Heart left ventricle (tissue), 13 donors: ENCODE measurements at regions not wholly inside any gene's neighbourhood (a gene's known extent, or its start where the extent isn't known, plus 50 kb on each side); places are given as distances from the start of the nearest gene placed in this dataset.
"Not testable (repeated sequence)": the region's sequence is repeated elsewhere in the genome, so short reads cannot be mapped to it uniquely, and the experiment has no call there.

Source experiments
- POLR2A ChIP-seq, 2 donors: fragments of 450-650 bp; IDR thresholded peaks; one replicate each; pipeline ENCODE4 v1.6.1; 2017; ENCODE audit warnings: antibody characterized with exemption in 2 of 2, mild to moderate bottlenecking in 2 of 2, moderate library complexity in 2 of 2
- TF ChIP-seq, protein P1 (sequence below), 12 donors: fragments of 200-600 bp; sonication (generic) in 4 of 12; IDR thresholded peaks; one replicate each; pipeline versions ENCODE4 v1.5.0 to v1.8.0; 2018 to 2022; ENCODE audit warnings: antibody characterized with exemption in 12 of 12, mild to moderate bottlenecking in 5 of 12
- donor health status: ischemic (EF 13 %, LVEDD 7.1; RV severe dilation, severe dysfunction).
- donor health status: DM: no; HTN: yes; CAD: no.
- donor health status: DM: no; HTN: no; CAD: no.
- donor health status: ischemic (EF 25% LVEDD 6.9; RV normal size, moderate dysfunction).
- donor health status: ischemic (EF 25% LVEDD 5.7; RV mildly dilated, moderate dysfunction).
- donor health status: ischemic (EF 35%, LVEDD 5.7; RV mildly dilated, moderate dysfunction).
- donor health status: nonischemic (EF 11% LVEDD 7.7; RV severe dilation, severe dysfunction).
- donor health status: DM: yes; HTN: yes; CAD: no.
- donor health status: PGD.
- donor health status: ischemic (EF 29% LVEDD 5.4; RV normal size, mild dysfunction).
- donor health status: nonischemic (EF 23%, LVEDD 6.1; RV moderate dilation, normal function).

DNA sequence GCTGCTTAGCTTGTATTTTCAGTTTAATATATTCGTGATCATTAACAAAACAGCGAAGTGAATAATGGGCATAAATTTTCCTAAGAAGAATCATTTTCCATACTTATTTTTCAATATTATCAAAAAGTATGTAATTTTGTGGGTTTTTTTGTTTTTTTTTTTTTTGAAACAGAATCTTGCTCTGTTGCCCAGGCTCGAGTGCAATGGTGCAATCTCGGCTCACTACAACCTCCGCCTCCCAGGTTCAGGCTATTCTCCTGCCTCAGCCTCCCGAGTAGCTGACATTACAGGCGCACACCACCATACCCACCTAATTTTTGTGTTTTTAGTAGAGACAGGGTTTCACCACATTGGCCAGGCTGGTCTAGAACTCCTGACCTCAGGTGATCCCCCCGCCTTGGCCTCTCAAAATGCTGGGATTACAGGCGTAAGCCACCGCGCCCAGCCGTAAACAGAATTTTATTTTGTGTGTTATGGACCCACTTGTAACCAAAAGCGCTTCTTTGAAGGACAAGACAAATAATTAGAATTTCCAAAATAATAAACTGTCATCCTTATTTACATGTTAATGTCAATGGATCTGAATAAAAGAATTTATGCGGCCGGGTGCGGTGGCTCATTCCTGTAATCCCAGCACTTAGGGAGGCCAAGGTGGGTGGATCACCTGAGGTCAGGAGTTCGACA is 286.5 kb upstream of the MKLN1 start:
- TF ChIP-seq, protein P1, sequence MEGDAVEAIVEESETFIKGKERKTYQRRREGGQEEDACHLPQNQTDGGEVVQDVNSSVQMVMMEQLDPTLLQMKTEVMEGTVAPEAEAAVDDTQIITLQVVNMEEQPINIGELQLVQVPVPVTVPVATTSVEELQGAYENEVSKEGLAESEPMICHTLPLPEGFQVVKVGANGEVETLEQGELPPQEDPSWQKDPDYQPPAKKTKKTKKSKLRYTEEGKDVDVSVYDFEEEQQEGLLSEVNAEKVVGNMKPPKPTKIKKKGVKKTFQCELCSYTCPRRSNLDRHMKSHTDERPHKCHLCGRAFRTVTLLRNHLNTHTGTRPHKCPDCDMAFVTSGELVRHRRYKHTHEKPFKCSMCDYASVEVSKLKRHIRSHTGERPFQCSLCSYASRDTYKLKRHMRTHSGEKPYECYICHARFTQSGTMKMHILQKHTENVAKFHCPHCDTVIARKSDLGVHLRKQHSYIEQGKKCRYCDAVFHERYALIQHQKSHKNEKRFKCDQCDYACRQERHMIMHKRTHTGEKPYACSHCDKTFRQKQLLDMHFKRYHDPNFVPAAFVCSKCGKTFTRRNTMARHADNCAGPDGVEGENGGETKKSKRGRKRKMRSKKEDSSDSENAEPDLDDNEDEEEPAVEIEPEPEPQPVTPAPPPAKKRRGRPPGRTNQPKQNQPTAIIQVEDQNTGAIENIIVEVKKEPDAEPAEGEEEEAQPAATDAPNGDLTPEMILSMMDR (IDR thresholded peaks at IDR 0.05): not testable (repeated sequence)
- not testable (repeated sequence) for TF ChIP-seq POLR2A (IDR thresholded peaks at IDR 0.05)
